ENCODE measurements at regions not wholly inside any gene's neighbourhood (a gene's known extent, or its start where the extent isn't known, plus 50 kb on each side); places are given as distances from the start of the nearest gene placed in this dataset.

GRCh38 chr22:48223488-48224190 is 1461.2 kb downstream of the TBC1D22A start:
- Histone ChIP-seq H3K27me3 (ENCODE audit: control insufficient read depth, low read length) (no peaks in the 10 kb centered on the region), H3K79me2 (ENCODE audit: control insufficient read depth, low read length) (no peaks in the 10 kb centered on the region), H3K27ac (ENCODE audit: low read depth, low read length) (no peak overlapping the region), H3K4me2 (ENCODE audit: low read length) (no peak overlapping the region), H3K9me3 (ENCODE audit: control insufficient read depth, insufficient read depth, low read length) (peaks cover 4% of the 10 kb centered on the region; the same call in 1 of the 2 replicates), H3K36me3 (ENCODE audit: control insufficient read depth, low read length) (no peaks in the 10 kb centered on the region), H3F3A (ENCODE audit: control insufficient read depth, insufficient read depth) (no peaks in the 10 kb centered on the region), H4K20me1 (ENCODE audit: control insufficient read depth, insufficient read depth, low read depth, low read length) (no peaks in the 10 kb centered on the region), H3K9me2 (replicated peaks; ENCODE audit: control insufficient read depth, low read length) (no peaks in the 10 kb centered on the region), H3K4me1 (ENCODE audit: control insufficient read depth, low read length) (no peaks in the 10 kb centered on the region), H3K4me3 (ENCODE audit: low read length) (no peak overlapping the region)
- TF ChIP-seq CTCF (IDR thresholded peaks at IDR 0.05; ENCODE audit: low read depth, low read length, poor library complexity, severe bottlenecking) (no peak), EZH2phosphoT487 (IDR thresholded peaks at IDR 0.05; ENCODE audit: borderline replicate concordance, low read length) (no peak)

- Histone ChIP-seq H3K27me3 (ENCODE audit: control insufficient read depth, low read length) (no peaks in the 10 kb centered on the region), H3K36me3 (ENCODE audit: control insufficient read depth, low read length) (no peaks in the 10 kb centered on the region), H3K4me2 (ENCODE audit: low read length) (no peak overlapping the region), H3K4me3 (ENCODE audit: low read length) (no peak overlapping the region), H3K9me2 (replicated peaks; ENCODE audit: control insufficient read depth, low read length) (no peaks in the 10 kb centered on the region), H3K27ac (ENCODE audit: low read depth, low read length) (no peak overlapping the region), H3K4me1 (ENCODE audit: control insufficient read depth, low read length) (no peaks in the 10 kb centered on the region), H4K20me1 (ENCODE audit: control insufficient read depth, insufficient read depth, low read depth, low read length) (no peaks in the 10 kb centered on the region), H3K79me2 (ENCODE audit: control insufficient read depth, low read length) (no peaks in the 10 kb centered on the region), H3F3A (ENCODE audit: control insufficient read depth, insufficient read depth) (no peaks in the 10 kb centered on the region), H3K9me3 (ENCODE audit: control insufficient read depth, insufficient read depth, low read length) (peaks cover 4% of the 10 kb centered on the region; the same call in 1 of the 2 replicates)
- TF ChIP-seq EZH2phosphoT487 (IDR thresholded peaks at IDR 0.05; ENCODE audit: borderline replicate concordance, low read length): no peak
- no peak for TF ChIP-seq CTCF (IDR thresholded peaks at IDR 0.05; ENCODE audit: low read depth, low read length, poor library complexity, severe bottlenecking)
Measured at GRCh38 chr22:48222742-48223487, 1460.5 kb downstream of the TBC1D22A start.

GRCh38 chr22:48218889-48219420 is 1456.5 kb downstream of the TBC1D22A start:
- Histone ChIP-seq H3K4me1 (ENCODE audit: control insufficient read depth, low read length) (no peaks in the 10 kb centered on the region), H3K79me2 (ENCODE audit: control insufficient read depth, low read length) (no peaks in the 10 kb centered on the region), H3K4me3 (ENCODE audit: low read length) (no peak overlapping the region), H3K36me3 (ENCODE audit: control insufficient read depth, low read length) (no peaks in the 10 kb centered on the region), H3F3A (ENCODE audit: control insufficient read depth, insufficient read depth) (no peaks in the 10 kb centered on the region), H3K9me3 (ENCODE audit: control insufficient read depth, insufficient read depth, low read length) (peaks cover 4% of the 10 kb centered on the region; the same call in 1 of the 2 replicates), H3K9me2 (replicated peaks; ENCODE audit: control insufficient read depth, low read length) (no peaks in the 10 kb centered on the region), H4K20me1 (ENCODE audit: control insufficient read depth, insufficient read depth, low read depth, low read length) (no peaks in the 10 kb centered on the region), H3K27ac (ENCODE audit: low read depth, low read length) (no peak overlapping the region), H3K27me3 (ENCODE audit: control insufficient read depth, low read length) (no peaks in the 10 kb centered on the region), H3K4me2 (ENCODE audit: low read length) (no peak overlapping the region)
- no peak for TF ChIP-seq CTCF (IDR thresholded peaks at IDR 0.05; ENCODE audit: low read depth, low read length, poor library complexity, severe bottlenecking)
- TF ChIP-seq EZH2phosphoT487 (IDR thresholded peaks at IDR 0.05; ENCODE audit: borderline replicate concordance, low read length): no peak
